ENCODE measurements at regions not wholly inside any gene's neighbourhood (a gene's known extent, or its start where the extent isn't known, plus 50 kb on each side); places are given as distances from the start of the nearest gene placed in this dataset.

- no peak for TF ChIP-seq CTCF (IDR thresholded peaks at IDR 0.05)
- no peak for TF ChIP-seq POLR2A (IDR thresholded peaks at IDR 0.05)
Observed at GRCh38 chr9:79107911-79108676, 463.7 kb upstream of the TLE4 start.

Measured in uterus (tissue), 2 donors.